HCT116 (cell line): ENCODE measurements at regions not wholly inside any gene's neighbourhood (a gene's known extent, or its start where the extent isn't known, plus 50 kb on each side); places are given as distances from the start of the nearest gene placed in this dataset.
A peak's percentile ranks its signal among the peaks of the same experiment; 100 is the strongest.

Source experiments
- ATAC-seq: fragments of 200-7000 bp; cut with Tn5 transposase; 2 replicates; pipeline ENCODE4 v1.9.1; 2020; ENCODE audit warnings: mild to moderate bottlenecking, moderate library complexity
- BruUV-seq: library from RNA; stranded (reverse); fragments of 400-500 nt; replicated peaks from 2 replicates; lab custom pipeline; 2021; lab: Mats Ljungman, UMichigan
- CTCF ChIA-PET: fragments of 300-600 bp; sonication (Branson Sonifier 250); formaldehyde crosslinking; loops from one replicate; lab custom pipeline; 2021; ENCODE audit warnings: antibody characterized with exemption; lab: Charles Lee
- POLR2A ChIA-PET: fragments of 300-600, 350-600 bp; sonication (Branson Sonifier 250); formaldehyde crosslinking; loops from one replicate; lab custom pipeline; 2021; ENCODE audit warnings: antibody characterized with exemption; lab: Charles Lee
- RAD21 ChIA-PET, 2 experiments: fragments of 300-600 bp; sonication (Branson Sonifier 250); formaldehyde crosslinking; loops; one replicate each; lab custom pipeline; 2023; ENCODE audit warnings: low total read pairs in 2 of 2; ENCODE audit not compliant: uncharacterized antibody in 2 of 2, unreplicated experiment in 2 of 2, low non-redundant PET in 1 of 2; lab: Charles Lee
- DNase-seq: peaks from one replicate; pipeline ENCODE4 v3.0.0-alpha.2; 2010; ENCODE audit warnings: low read depth, low spot score
- H2AFZ ChIP-seq: fragments of 200-600 bp; shearing (Covaris generic), sonication (generic); 2 replicates; pipeline ENCODE4 v1.6.1; 2017; ENCODE audit warnings: low read depth, mixed run types, mixed read lengths, antibody characterized with exemption, low read length; ENCODE audit not compliant: poor library complexity, severe bottlenecking
- H3K27ac ChIP-seq: 2 replicates; pipeline ENCODE4 v1.5.1; 2012; ENCODE audit warnings: low read depth, low read length
- H3K27me3 ChIP-seq: fragments of 200-600 bp; sonication (generic); 2 replicates; pipeline ENCODE4 v1.6.1; 2016; ENCODE audit warnings: mixed run types, low read length, mixed read lengths; ENCODE audit not compliant: insufficient read depth
- H3K36me3 ChIP-seq, 2 experiments: fragments of 200-500 bp in 1 of 2; fragments of 200-600 bp in 1 of 2; sonication (Bioruptor generic) in 1 of 2; sonication (generic) in 1 of 2; 2 replicates each; pipeline versions ENCODE4 v1.5.1 to v1.6.1; 2014 to 2016; ENCODE audit warnings: low read length in 2 of 2, inconsistent platforms in 1 of 2, mixed read lengths in 1 of 2, mixed run types in 1 of 2; ENCODE audit not compliant: insufficient read depth in 2 of 2, control insufficient read depth in 1 of 2
- H3K4me1 ChIP-seq, 2 experiments: fragments of 200-600 bp in 1 of 2; sonication (generic) in 1 of 2; 2 replicates each; pipeline versions ENCODE4 v1.5.1 to v1.6.1; 2012 to 2017; ENCODE audit warnings: low read length in 2 of 2, inconsistent platforms in 1 of 2, mild to moderate bottlenecking in 1 of 2, mixed read lengths in 1 of 2, mixed run types in 1 of 2, moderate library complexity in 1 of 2; ENCODE audit not compliant: insufficient read depth in 2 of 2, control insufficient read depth in 1 of 2
- H3K4me2 ChIP-seq: fragments of 200-600 bp; sonication (generic); 2 replicates; pipeline ENCODE4 v1.6.1; 2017; ENCODE audit warnings: mixed run types, low read length, mixed read lengths
- H3K4me3 ChIP-seq, 2 experiments: fragments of 200-600 bp in 1 of 2; sonication (generic) in 1 of 2; replicated peaks in 1 of 2; 2 replicates each; pipeline ENCODE4 v1.5.1; 2011 to 2016; ENCODE audit warnings: low read length in 2 of 2, control low read depth in 1 of 2, low read depth in 1 of 2, mild to moderate bottlenecking in 1 of 2, mixed read lengths in 1 of 2, mixed run types in 1 of 2
- H3K79me2 ChIP-seq: fragments of 200-600 bp; sonication (generic); 2 replicates; pipeline ENCODE4 v1.6.1; 2017; ENCODE audit warnings: mild to moderate bottlenecking, mixed run types, low read length, moderate library complexity, mixed read lengths; ENCODE audit not compliant: insufficient read depth
- H3K9ac ChIP-seq: fragments of 200-600 bp; sonication (generic); 2 replicates; pipeline ENCODE4 v1.6.1; 2016; ENCODE audit warnings: low read length, mixed read lengths
- H3K9me2 ChIP-seq: fragments of 200-600 bp; sonication (generic), shearing (Covaris generic); 2 replicates; pipeline ENCODE4 v1.6.1; 2017; ENCODE audit warnings: mixed run types, mild to moderate bottlenecking, moderate library complexity; ENCODE audit not compliant: insufficient read depth
- H3K9me3 ChIP-seq, 2 experiments: fragments of 200-500 bp in 1 of 2; fragments of 200-600 bp in 1 of 2; sonication (Bioruptor generic) in 1 of 2; sonication (generic) in 1 of 2; 2 replicates each; pipeline ENCODE4 v1.6.1; 2014 to 2017; ENCODE audit warnings: low read length in 2 of 2, mixed read lengths in 2 of 2, inconsistent platforms in 1 of 2, low read depth in 1 of 2, mild to moderate bottlenecking in 1 of 2, mixed run types in 1 of 2, moderate library complexity in 1 of 2; ENCODE audit not compliant: control insufficient read depth in 1 of 2, insufficient read depth in 1 of 2
- H4K20me1 ChIP-seq: fragments of 200-600 bp; sonication (generic), shearing (Covaris generic); 2 replicates; pipeline ENCODE4 v1.6.1; 2017; ENCODE audit warnings: mixed run types, mild to moderate bottlenecking, moderate library complexity; ENCODE audit not compliant: insufficient read depth
- CBX3 ChIP-seq: IDR thresholded peaks from 2 replicates; pipeline ENCODE4 v1.6.1; 2012; ENCODE audit warnings: low read depth
- EGR1 ChIP-seq: IDR thresholded peaks from 2 replicates; pipeline ENCODE4 v1.6.1; 2012; ENCODE audit warnings: low read depth
- ELF1 ChIP-seq: IDR thresholded peaks from 2 replicates; pipeline ENCODE4 v1.6.1; 2012; ENCODE audit warnings: low read depth, borderline replicate concordance
- EZH2 ChIP-seq: fragments of 200-600 bp; sonication (generic); IDR thresholded peaks from 2 replicates; pipeline ENCODE4 v1.6.1; 2017; ENCODE audit warnings: antibody characterized with exemption, mixed run types
- FOSL1 ChIP-seq: IDR thresholded peaks from 2 replicates; pipeline ENCODE4 v1.6.1; 2012; ENCODE audit warnings: low read depth
- POLR2AphosphoS5 ChIP-seq: IDR thresholded peaks from 2 replicates; pipeline ENCODE4 v1.6.1; 2011; ENCODE audit warnings: mild to moderate bottlenecking, low read depth, low read length, moderate library complexity
- RAD21 ChIP-seq: IDR thresholded peaks from 2 replicates; pipeline ENCODE4 v1.6.1; 2012; ENCODE audit warnings: low read depth, mild to moderate bottlenecking
- SIN3A ChIP-seq: IDR thresholded peaks from 2 replicates; pipeline ENCODE4 v1.6.1; 2012; ENCODE audit warnings: low read depth
- SP1 ChIP-seq: IDR thresholded peaks from 2 replicates; pipeline ENCODE4 v1.6.1; 2012; ENCODE audit warnings: low read depth
- SRF ChIP-seq: IDR thresholded peaks from 2 replicates; pipeline ENCODE4 v1.6.1; 2012; ENCODE audit warnings: low read depth
- TCF7L2 ChIP-seq: IDR thresholded peaks from 2 replicates; pipeline ENCODE4 v1.7.0; 2011; ENCODE audit warnings: borderline replicate concordance, inconsistent platforms; ENCODE audit not compliant: insufficient read depth, insufficient read length; ENCODE audit errors: extremely low read depth
- ZNF274 ChIP-seq: fragments of 200-500 bp; sonication (Bioruptor generic); IDR thresholded peaks from 2 replicates; pipeline ENCODE4 v1.6.1; 2014; ENCODE audit warnings: mild to moderate bottlenecking, low read depth, low read length, inconsistent platforms
- intact Hi-C: fragments of 100-400 bp; cut with micrococcal nuclease; formaldehyde crosslinking; loops from 2 replicates; pipeline ENCODE4 v1.10.0; 2022
- TF ChIP-seq, protein P1 (sequence below), 3 experiments: fragments of 200-600 bp in 1 of 3; sonication (generic) in 1 of 3; IDR thresholded peaks in 2 of 3; conservative IDR thresholded peaks in 1 of 3; 2 replicates each; pipeline ENCODE4 v1.5.1; 2012 to 2017; ENCODE audit warnings: low read depth in 2 of 3, low read length in 2 of 3, antibody characterized with exemption in 1 of 3, borderline replicate concordance in 1 of 3, control low read depth in 1 of 3, mild to moderate bottlenecking in 1 of 3, mixed read lengths in 1 of 3, mixed run types in 1 of 3, moderate library complexity in 1 of 3; ENCODE audit not compliant: insufficient read depth in 1 of 3

DNA sequence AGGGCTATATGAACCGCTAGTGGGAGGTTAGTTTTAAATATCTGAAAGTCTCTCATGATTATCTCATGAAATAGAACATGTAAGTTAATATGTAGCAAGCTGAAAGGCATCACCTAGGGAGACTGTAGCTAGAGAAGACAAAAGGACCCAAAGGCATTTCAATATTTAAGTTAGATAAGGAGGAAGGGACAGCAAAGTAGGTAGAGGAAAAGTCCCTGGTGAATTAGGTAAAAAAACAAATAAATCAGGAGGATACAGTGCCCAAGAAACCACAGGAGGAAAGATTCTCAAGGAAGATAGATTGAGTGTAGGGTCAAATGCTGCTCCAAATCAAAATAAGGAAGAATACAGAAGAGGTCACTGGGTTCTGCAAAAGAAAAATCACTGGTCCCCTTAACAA is 175.5 kb downstream of the GASK1B start:
- Histone ChIP-seq H3K4me1 (peaks cover 0 to 2% of the 10 kb centered on the region in 2 experiments; a peak in 2 of 4 replicates), H3K4me3 (no peak overlapping the region), H3K9ac (no peak overlapping the region), H3K27me3 (no peaks in the 10 kb centered on the region), H3K36me3 (no peaks in the 10 kb centered on the region), H3K79me2 (no peaks in the 10 kb centered on the region), H2AFZ (peak overlapping the region; percentile 47), H4K20me1 (no peaks in the 10 kb centered on the region), H3K9me2 (no peaks in the 10 kb centered on the region), H3K9me3 (no peaks in the 10 kb centered on the region), H3K27ac (no peak overlapping the region), H3K4me2 (no peak overlapping the region)
- RAD21 ChIA-PET: no interaction called here
- no peak for ATAC-seq
- CTCF ChIA-PET: no interaction called here
- no peak for TF ChIP-seq CBX3
- TF ChIP-seq SIN3A: no peak
- no peak for TF ChIP-seq FOSL1
- TF ChIP-seq EGR1: no peak
- no peak for TF ChIP-seq ELF1
- no peak for TF ChIP-seq RAD21
- no peak for TF ChIP-seq EZH2
- TF ChIP-seq TCF7L2: no peak
- no TSS peak for BruUV-seq
- POLR2A ChIA-PET: no interaction called here
- no peak for DNase-seq
- intact Hi-C loops: no loop called here

DNA sequence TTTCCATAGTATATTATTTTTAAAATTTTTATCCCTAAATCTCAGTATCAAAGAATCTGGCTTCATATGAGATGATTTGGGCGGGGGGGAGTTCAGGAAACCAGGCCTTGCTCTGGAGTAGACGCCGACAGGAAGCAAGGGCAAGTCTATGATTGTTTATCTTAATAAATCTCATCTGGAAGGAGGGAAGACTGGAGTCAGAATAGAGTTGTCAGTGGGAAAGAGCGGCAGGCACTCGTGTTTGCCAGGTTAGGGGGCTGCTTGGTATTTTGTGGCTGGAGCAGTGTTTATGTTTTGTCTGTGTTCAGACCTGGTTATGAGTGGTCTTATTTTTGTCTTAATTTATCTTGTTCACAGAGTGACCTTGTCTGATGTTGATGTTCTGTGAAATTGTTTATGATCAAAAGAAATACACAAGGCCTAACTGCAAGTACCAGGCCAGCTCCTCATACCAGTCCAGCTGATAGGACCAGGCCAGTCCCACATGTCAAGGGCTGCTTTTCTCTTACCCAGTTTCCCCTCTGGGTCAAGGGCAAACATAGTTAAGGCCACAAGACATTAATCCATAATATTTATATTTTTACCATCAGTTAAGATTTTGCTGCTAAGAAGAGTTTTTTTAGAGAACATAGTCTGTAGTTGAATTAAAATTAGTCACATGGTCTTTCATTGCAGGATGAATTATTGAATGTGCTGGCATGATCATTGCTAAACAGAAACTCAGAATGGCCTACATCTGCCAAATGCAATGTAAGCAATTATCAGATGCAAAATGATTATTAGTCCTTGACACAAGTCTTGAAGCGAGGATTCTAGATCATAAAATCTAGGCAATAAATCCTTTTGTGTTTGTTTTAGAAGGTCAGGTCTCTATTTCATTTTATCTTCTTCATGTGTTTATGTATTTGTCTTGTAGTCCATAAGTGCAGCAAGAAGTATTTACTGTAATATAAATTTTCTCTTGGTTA is 176.5 kb downstream of the GASK1B start:
- ChIA-PET POLR2A (no interaction called here), RAD21 (no interaction called here), CTCF (no interaction called here)
- H3K4me1 ChIP-seq: peaks cover 0 to 4% of the 10 kb centered on the region in 2 experiments; a peak in 2 of 4 replicates
- H2AFZ ChIP-seq: peak overlapping the region; percentile 53
- intact Hi-C loops: no loop called here
- BruUV-seq: no TSS peak
- H3K4me3 ChIP-seq: no peak overlapping the region
- no peaks in the 10 kb centered on the region for H3K36me3 ChIP-seq
- no peak overlapping the region for H3K4me2 ChIP-seq
- TF ChIP-seq POLR2AphosphoS5 (no peak), EGR1 (no peak), SP1 (no peak), ZNF274 (no peak), SRF (no peak), ELF1 (no peak)
- TF ChIP-seq, protein P1, sequence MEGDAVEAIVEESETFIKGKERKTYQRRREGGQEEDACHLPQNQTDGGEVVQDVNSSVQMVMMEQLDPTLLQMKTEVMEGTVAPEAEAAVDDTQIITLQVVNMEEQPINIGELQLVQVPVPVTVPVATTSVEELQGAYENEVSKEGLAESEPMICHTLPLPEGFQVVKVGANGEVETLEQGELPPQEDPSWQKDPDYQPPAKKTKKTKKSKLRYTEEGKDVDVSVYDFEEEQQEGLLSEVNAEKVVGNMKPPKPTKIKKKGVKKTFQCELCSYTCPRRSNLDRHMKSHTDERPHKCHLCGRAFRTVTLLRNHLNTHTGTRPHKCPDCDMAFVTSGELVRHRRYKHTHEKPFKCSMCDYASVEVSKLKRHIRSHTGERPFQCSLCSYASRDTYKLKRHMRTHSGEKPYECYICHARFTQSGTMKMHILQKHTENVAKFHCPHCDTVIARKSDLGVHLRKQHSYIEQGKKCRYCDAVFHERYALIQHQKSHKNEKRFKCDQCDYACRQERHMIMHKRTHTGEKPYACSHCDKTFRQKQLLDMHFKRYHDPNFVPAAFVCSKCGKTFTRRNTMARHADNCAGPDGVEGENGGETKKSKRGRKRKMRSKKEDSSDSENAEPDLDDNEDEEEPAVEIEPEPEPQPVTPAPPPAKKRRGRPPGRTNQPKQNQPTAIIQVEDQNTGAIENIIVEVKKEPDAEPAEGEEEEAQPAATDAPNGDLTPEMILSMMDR (IDR thresholded peaks at IDR 0.05 in 2 of 3, conservative IDR thresholded peaks at IDR 0.05 in 1 of 3; ENCODE audit: borderline replicate concordance in 1 of 3, insufficient read depth in 1 of 3, low read depth in 2 of 3, low read length in 2 of 3): no peak
- no peaks in the 10 kb centered on the region for H3K79me2 ChIP-seq
- DNase-seq: no peak
- no peak overlapping the region for H3K9ac ChIP-seq
- no peak overlapping the region for H3K27ac ChIP-seq
- no peaks in the 10 kb centered on the region for H3K9me2 ChIP-seq
- no peak for ATAC-seq
- no peaks in the 10 kb centered on the region for H3K27me3 ChIP-seq
- H3K9me3 ChIP-seq: no peaks in the 10 kb centered on the region
- no peaks in the 10 kb centered on the region for H4K20me1 ChIP-seq
